NCI-H345 treated with DMSO at 0.1 percent for 48 hours (cell line): ENCODE measurements at regions not wholly inside any gene's neighbourhood (a gene's known extent, or its start where the extent isn't known, plus 50 kb on each side); places are given as distances from the start of the nearest gene placed in this dataset.
A peak's percentile ranks its signal among the peaks of the same experiment; 100 is the strongest.
"Not testable (repeated sequence)": the region's sequence is repeated elsewhere in the genome, so short reads cannot be mapped to it uniquely, and the experiment has no call there.

Source experiments
- DNase-seq: peaks from one replicate; lab custom pipeline; 2025; ENCODE audit not compliant: unreplicated experiment; lab: John Stamatoyannopoulos, UW

- DNase-seq = no peak
These were observed 128.1 kb upstream of the PTPRZ1 start for GRCh38 chr7:121744877-121745276.

- no peak for DNase-seq
These were observed 128.6 kb upstream of the PTPRZ1 start for GRCh38 chr7:121744319-121744718.

- no peak for DNase-seq
These were observed 131.1 kb upstream of the PTPRZ1 start for GRCh38 chr7:121741896-121742295.

GRCh38 chr7:121739465-121739864 is 133.5 kb upstream of the PTPRZ1 start:
- no peak for DNase-seq

GRCh38 chr7:121730869-121731268 is 142.1 kb upstream of the PTPRZ1 start:
- DNase-seq = peak; percentile 61

- DNase-seq = no peak
These were observed 158.2 kb upstream of the PTPRZ1 start for GRCh38 chr7:121714559-121715303.

GRCh38 chr7:121712961-121713360 is 160.0 kb upstream of the PTPRZ1 start:
- DNase-seq = not testable (repeated sequence)

- no peak for DNase-seq
These were observed 175.1 kb upstream of the PTPRZ1 start for GRCh38 chr7:121697731-121698316.

GRCh38 chr7:121696954-121697353 is 176.0 kb upstream of the PTPRZ1 start:
- DNase-seq = no peak

- no peak for DNase-seq
These were observed 183.2 kb upstream of the PTPRZ1 start for GRCh38 chr7:121689749-121690148.

GRCh38 chr7:121681700-121682099 is 191.3 kb upstream of the PTPRZ1 start:
- DNase-seq = no peak

- DNase-seq = no peak
These were observed 196.8 kb upstream of the PTPRZ1 start for GRCh38 chr7:121676168-121676567.

GRCh38 chr7:121674455-121674854 is 198.5 kb upstream of the PTPRZ1 start:
- DNase-seq = not testable (repeated sequence)

- no peak for DNase-seq
These were observed 203.8 kb upstream of the PTPRZ1 start for GRCh38 chr7:121669144-121669543.

- no peak for DNase-seq
These were observed 206.7 kb upstream of the PTPRZ1 start for GRCh38 chr7:121666306-121666705.

- DNase-seq = no peak
These were observed 229.6 kb upstream of the PTPRZ1 start for GRCh38 chr7:121643320-121643719.

- DNase-seq = no peak
These were observed 233.3 kb upstream of the PTPRZ1 start for GRCh38 chr7:121639705-121640104.

- DNase-seq = no peak
These were observed 234.7 kb upstream of the PTPRZ1 start for GRCh38 chr7:121638286-121638685.

- no peak for DNase-seq
These were observed 238.2 kb upstream of the FAM3C start for GRCh38 chr7:121634356-121634755.

GRCh38 chr7:121633186-121633585 is 237.1 kb upstream of the FAM3C start:
- DNase-seq = no peak

GRCh38 chr7:121624958-121625357 is 228.8 kb upstream of the FAM3C start:
- DNase-seq = no peak

- no peak for DNase-seq
These were observed 227.2 kb upstream of the FAM3C start for GRCh38 chr7:121623130-121623872.
